ENCODE measurements at regions not wholly inside any gene's neighbourhood (a gene's known extent, or its start where the extent isn't known, plus 50 kb on each side); places are given as distances from the start of the nearest gene placed in this dataset.
"Not testable (repeated sequence)": the region's sequence is repeated elsewhere in the genome, so short reads cannot be mapped to it uniquely, and the experiment has no call there.

DNA sequence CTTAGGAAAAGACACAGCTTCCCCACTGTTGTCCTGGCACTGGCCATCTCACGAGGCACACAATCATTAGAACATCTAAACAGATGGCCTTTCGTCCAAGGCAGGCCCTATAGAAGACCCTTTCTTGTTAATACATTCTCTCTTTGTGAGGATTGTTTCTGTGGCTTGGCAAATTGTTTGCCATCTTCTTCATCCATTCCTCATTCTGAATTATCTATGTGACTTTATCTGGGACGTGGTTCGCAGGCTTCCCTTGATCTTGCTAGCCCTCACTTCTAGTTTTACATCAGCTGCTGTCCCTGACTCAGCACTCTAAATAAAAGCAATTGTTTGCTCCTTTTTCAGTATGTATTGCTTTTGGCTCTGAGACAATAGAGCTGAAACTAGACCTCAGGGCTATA, 101.1 kb upstream of the ZC3H11B start:
- DNase-seq, result no peak

DNA sequence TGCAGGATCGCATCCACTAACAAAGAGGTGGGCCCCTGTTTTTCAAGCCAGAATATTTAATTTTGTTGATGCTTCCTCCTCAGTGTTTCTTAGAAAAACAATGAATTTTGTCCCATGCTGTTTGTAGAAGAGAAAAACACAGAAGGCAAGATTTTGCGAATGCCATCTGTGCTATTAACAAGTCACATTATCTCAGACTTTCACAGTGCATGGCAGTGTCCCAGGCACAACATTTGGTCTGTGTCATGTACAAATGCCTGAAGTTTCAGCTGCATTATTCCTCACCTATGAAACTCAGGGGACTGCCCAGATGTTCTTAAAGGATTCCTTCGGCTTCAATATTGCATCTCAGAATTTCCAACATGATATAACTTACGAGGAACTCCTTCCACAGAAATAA, 99.6 kb upstream of the ZC3H11B start:
- DNase-seq, result no peak

DNA sequence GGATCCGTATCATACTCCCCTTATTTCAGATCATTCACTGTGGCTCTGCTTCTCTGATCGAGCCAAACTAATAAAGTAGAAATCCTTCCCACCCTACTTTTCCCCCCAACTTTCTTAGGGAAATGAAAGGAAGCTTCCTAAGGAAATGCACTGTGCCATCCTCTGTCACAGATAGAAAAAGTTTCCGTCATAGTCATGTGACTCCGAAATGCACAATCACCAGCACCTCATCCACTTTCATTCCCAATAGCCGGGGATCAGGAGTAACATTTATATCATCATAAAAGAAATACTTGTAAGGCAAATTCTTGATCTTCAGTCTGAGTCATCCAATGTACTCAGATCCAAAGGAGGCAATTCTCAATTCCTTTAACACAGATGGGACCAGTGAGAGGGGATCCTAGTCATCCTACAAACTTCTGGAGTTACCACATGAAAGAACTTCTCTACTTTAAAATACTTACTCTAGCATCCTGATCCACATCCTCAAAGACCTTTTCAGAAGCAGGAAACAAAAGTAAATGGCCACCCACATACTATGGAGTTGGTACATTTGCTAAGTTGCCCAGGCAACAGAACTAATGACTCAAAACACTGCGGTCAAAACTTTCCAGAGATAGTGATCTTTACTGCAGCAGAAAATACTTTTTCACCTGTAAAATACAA, 97.8 kb upstream of the ZC3H11B start:
- no peak for DNase-seq

DNA sequence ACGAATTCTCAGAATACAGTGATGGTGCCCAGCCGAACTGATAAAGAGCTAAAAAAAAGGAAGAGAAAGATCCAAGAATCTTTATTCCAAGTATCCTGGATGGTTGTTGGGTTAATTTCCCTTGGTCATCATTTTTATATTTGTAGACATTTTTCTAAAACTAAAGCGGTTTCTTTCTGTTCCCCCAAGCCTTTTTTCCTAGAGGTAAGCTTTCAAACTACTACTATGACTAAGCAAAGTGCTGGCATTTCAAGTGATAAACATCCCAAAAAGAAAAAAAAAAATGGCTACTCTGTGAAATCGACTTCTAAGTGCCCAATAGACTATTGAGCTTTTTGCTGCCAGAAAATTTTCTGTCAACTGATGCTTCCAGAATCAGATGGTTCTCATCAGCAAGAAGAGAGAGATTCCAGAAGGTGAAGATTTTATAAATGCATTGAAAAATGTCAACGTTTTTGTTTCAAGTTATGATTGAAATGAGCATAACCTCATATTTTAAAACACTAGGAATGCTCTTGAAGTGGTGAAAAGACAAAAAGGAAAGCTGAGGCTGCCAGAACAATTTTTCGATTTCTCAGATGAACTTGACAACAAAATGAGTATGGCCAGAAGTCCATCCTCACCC, 96.1 kb upstream of the ZC3H11B start:
- DNase-seq, result no peak

DNA sequence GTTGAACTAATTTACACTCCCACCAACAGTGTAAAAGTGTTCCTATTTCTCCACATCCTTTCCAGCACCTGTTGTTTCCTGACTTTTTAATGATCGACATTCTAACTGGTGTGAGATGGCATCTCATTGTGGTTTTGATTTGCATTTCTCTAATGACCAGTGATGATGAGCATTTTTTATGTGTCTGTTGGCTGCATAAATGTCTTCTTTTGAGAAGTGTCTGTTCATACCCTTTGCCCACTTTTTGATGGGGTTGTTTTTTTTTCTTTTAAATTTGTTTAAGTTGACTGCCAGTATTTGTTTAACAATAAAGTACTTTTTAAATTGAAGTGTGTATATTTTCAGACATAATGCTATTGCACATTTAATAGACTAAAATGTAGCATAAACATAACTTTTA, 95.0 kb upstream of the ZC3H11B start:
- not testable (repeated sequence) for DNase-seq

DNA sequence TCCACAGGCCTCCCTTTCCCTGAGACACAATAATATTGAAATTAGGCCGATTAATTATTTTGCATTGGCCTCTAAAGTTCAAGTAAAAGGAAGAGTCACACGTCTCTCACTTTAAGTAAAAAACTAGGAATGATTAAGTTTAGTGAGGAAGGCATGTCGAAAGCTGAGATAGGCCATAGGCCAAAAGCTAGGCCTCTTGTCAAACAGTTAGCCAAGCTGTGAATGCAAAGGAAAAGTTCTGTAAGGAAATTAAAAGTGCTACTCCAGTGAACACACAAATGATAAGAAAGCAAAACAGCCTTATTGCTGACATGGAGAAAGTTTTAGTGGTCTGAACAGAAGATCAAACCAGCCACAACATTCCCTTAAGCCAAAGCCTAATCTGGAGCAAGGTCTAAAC, 91.4 kb upstream of the ZC3H11B start:
- DNase-seq, result not testable (repeated sequence)

DNA sequence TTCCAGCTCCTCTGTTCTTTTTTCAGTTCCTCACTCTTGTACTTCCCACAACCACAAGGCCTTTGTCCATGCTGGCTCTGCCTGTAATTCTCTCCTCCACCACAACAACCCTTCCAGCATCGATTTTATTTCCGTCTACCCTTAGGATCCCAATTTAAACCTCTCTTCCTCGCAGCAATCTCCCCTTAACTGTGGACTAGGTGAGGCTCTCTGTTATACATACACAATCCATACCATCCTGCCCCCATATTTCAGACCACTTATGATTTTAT, 90.4 kb upstream of the ZC3H11B start:
- DNase-seq, result no peak

GRCh38 chr1:219701476-219701875, 88.6 kb upstream of the ZC3H11B start:
- no peak for DNase-seq

GRCh38 chr1:219699870-219700269, 87.0 kb upstream of the ZC3H11B start:
- DNase-seq, result no peak

DNA sequence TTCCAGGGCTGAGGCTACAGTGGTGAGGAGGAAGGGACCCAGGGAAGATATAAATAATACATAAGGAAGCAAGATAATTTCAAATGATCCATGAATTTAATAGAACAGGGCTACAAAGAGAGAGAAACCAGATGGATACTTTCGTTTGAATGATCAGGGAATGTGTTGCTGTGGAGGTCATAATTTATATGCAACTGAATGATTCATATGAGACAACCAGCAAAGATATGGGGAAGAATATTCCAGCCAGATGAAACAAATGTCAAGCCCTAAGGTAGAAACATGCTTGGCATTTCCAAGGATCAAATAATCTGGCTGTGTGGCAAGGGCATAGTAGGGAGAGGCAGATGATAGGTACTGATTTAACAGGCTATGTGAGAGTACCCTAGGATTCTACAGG, 84.8 kb upstream of the ZC3H11B start:
- no peak for DNase-seq

GRCh38 chr1:219692981-219693380, 80.1 kb upstream of the ZC3H11B start:
- DNase-seq, result no peak

DNA sequence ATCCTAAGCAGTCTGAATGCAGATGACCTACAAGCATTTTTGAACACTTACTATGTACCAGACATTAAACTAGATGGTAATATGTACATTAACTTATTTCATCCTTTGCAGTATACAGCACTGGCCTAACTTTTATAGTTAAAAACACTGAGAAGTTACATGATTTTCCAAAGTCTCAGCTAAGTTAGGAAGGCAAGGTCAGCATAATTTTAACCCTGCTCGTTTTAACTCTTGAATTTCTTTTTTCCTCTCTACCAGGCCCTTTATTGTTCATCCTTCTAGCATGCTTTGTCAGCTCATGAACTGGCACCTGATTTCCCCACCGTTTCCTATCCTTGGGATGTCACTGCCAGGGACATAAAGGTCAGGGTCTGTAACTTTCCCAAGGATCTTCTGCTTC, 76.9 kb upstream of the ZC3H11B start:
- DNase-seq, result no peak

DNA sequence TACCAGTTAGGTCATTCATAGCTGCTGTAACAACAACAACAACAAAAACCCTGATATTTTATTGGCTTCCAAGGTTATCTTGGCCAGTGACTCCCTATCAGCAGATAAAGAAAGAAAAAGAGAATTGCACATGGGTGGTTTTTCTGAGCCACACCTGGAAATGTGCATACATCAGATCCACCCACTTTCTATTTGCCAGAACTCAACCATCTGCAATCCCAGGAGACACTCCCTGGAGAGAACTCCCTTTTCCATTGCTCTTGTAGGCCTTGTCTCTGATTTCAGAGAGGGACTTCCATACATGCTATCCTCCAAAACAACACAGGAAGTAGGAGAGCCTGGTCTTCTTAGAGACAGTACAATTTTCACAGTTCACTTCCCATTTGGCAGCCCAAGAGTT, 74.9 kb upstream of the ZC3H11B start:
- DNase-seq, result no peak

DNA sequence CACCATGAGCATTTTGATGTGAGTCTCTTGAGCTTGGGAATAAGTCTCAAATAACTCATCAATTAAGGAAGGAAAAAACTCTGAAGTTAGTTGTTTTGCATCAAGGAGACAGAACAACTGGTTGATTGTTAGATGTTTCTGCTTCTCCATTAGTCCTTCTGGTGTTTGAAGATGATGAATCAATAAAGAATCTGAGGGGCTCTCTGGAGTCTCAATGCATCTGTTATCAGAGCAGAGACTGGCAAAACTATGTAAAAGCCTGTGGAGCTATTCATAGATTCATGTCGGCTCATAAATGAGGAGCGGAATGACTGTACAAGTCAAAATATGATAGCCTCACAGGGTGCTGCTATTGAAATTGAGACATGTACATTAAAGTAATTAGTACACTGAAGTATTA, 73.3 kb upstream of the ZC3H11B start:
- DNase-seq, result no peak

DNA sequence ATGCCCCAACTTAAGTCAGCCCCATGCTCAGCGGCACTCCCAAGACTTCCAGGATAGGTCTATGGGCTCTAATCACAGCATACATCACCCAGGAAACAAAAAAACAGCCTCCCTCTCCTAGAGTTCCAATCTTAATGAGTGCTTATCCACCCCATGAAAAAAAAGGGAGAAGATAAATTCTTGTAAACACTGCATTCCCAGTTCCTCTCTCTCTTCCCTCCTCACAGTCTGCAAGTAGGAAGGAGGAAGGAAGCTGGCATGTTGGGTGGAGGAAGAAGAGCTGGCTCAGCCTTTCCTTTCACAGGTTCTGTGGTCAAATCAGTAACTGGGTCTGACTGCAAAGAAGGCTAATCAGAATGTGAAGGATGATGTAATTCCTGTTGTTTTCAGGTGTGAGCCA, 69.9 kb upstream of the ZC3H11B start:
- DNase-seq, result no peak

- no peak for DNase-seq
Measured at GRCh38 chr1:219681876-219682275, 69.0 kb upstream of the ZC3H11B start.

DNA sequence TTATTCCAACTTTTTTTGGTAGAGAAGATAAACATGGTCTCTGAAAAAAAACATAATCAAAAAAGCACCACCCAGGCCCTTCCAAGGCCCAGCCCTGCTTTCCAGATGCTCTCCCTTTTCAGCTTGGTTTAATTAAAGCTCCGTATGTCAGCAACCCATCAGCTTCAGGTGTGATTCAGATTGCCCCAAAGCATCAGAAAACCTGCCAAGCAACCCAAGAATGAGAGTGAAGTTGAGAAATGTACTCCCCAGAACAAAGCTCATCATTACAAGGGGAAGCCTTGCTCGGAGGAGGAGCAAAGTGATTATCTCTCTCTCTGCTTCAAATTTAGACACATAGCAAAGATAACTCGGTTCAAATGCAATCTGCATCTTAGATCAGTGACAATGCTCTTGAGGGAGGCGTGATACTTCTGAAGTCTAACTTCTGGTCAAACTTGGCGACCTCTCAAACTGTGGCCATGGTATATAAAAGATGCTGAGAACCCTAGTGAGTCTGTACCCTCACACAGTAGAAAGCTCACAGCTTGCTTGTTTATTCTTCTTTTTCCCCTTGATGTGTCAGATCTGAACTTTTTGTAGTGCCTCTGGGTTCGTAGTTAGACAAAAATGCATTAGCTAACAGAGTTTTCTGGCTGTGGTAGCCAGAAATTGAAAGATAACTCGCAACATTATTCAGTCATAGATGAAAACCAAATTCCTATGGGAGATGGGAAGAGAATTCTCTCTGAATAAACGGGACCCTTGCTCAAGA, 63.3 kb upstream of the ZC3H11B start:
- no peak for DNase-seq

GRCh38 chr1:219670426-219671149, 57.7 kb upstream of the ZC3H11B start:
- DNase-seq, result no peak

- no peak for DNase-seq
Measured at GRCh38 chr1:219669556-219669955, 56.7 kb upstream of the ZC3H11B start.

GRCh38 chr1:219669042-219669441, 56.1 kb upstream of the ZC3H11B start:
- no peak for DNase-seq

DNA sequence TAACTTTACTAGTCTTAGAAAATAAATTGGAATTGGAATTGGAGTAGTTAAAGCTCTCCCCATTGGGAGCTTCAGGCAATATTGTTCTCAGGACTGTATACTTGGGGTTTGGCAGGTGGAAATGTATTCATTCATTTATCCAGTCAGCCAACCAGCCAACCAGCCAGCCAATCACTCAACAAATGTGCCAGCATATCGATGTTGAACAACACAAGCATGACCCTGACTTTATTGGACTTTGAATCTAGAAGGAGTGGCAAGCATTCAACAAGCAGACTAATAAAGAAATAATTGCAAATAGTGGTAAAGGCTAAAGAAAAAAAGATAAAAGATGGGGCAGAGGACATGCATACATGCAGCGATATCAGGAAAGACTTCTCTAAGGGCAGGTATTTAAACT, 55.5 kb upstream of the ZC3H11B start:
- DNase-seq, result no peak

DNA sequence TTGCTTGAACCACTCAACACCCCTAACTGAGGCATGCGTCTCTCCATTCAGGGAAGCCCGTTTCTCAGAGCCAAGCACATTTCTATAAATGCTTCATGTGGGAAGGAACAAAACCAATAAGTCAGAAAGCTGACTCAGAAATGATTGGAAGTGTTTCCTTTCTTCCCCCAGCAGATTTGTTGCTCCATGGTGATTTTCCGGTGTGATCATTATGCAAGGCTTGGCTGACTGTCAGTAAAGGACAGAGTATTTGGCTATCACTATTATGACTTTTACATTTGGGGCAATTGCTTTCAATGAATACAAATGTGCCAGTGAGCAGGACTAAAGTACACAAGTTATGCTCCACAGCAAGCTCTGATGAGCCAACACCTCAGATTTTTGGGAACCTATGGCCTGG, 53.3 kb upstream of the ZC3H11B start:
- DNase-seq, result no peak

- DNase-seq, result no peak
Measured at GRCh38 chr1:219665089-219665488, 52.2 kb upstream of the ZC3H11B start.

Measured in CD4-positive, alpha-beta T cell treated with Interleukin-21 for 1 hour (primary cell).